ENCODE measurements at regions not wholly inside any gene's neighbourhood (a gene's known extent, or its start where the extent isn't known, plus 50 kb on each side); places are given as distances from the start of the nearest gene placed in this dataset.

DNA sequence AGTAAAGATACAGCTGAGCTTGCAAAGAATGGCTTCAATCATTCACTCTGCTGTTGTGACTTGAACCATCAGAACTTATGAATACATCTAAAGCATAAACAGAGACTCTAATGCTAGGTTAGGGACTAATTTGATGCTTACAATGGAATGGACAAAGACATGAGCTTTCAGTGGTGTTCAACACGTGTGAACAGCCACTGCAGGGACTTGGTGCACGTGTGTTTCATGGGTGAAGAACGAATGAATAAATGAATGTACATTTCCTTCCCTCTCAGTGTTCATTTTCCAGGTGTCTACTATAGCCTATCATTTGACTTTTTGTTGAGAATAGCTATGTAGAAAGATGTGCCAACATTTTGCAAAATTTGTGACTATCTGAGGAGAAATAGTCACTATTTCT lies 98.3 kb downstream of the VIP start:
- H3K9me3 Mint-ChIP-seq, result no peaks in the 10 kb centered on the region
- no peak overlapping the region for H3K4me3 Mint-ChIP-seq
- Histone ChIP-seq H3K4me2 (no peak overlapping the region), H4K20me1 (ENCODE audit: low read depth) (no peaks in the 10 kb centered on the region), H3K36me3 (no peaks in the 10 kb centered on the region), H3K79me2 (ENCODE audit: low read depth) (no peaks in the 10 kb centered on the region), H3K27me3 (no peaks in the 10 kb centered on the region), H3K27ac (no peak overlapping the region), H2AFZ (replicated peaks) (no peak overlapping the region), H3K4me3 (no peak overlapping the region), H3F3A (ENCODE audit: low read depth) (no peaks in the 10 kb centered on the region), H3K9ac (no peak overlapping the region), H3K4me1 (peaks cover 8% of the 10 kb centered on the region), H3K9me3 (ENCODE audit: low read depth) (no peaks in the 10 kb centered on the region)
- no peaks in the 10 kb centered on the region for H3K4me1 Mint-ChIP-seq
- no peak overlapping the region for H3K27ac Mint-ChIP-seq
- H3K36me3 Mint-ChIP-seq, result no peaks in the 10 kb centered on the region
- no peak for DNase-seq (ENCODE audit: low spot score)
- TF ChIP-seq EZH2phosphoT487 (IDR thresholded peaks at IDR 0.05), result no peak
- TF ChIP-seq EZH2 (IDR thresholded peaks at IDR 0.05), result no peak
- TF ChIP-seq CTCF (IDR thresholded peaks at IDR 0.05), result no peak
- H3K27me3 Mint-ChIP-seq (ENCODE audit: insufficient read depth, low read depth), result no peaks in the 10 kb centered on the region

- H3K27me3 Mint-ChIP-seq (ENCODE audit: insufficient read depth, low read depth), result no peaks in the 10 kb centered on the region
Measured at GRCh38 chr6:152854086-152854795, 103.6 kb downstream of the VIP start.

DNA sequence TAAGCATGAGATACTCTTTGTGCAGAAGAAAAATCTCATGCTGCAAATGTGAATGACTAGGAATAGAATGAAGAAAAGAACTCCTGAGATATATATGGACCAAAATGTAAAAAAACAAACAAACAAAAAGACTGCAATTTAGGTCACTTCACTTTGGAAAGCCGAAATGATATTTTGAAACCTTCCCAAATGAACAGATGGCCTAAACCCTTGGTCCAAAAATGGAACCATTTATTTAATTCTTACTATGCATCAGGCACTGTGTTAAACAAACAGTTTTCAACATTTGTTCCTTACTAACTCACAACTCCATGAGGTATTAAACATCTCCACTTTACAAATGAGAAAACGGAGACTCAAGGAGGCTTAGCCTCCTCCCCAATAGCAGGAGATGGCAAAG lies 107.5 kb downstream of the VIP start:
- Histone ChIP-seq H3K79me2 (ENCODE audit: low read depth) (no peaks in the 10 kb centered on the region), H3K4me2 (no peak overlapping the region), H3K27me3 (no peaks in the 10 kb centered on the region), H2AFZ (replicated peaks) (no peak overlapping the region), H3K36me3 (no peaks in the 10 kb centered on the region), H3K9ac (no peak overlapping the region), H3K4me3 (no peak overlapping the region), H3K27ac (no peak overlapping the region), H3F3A (ENCODE audit: low read depth) (no peaks in the 10 kb centered on the region), H4K20me1 (ENCODE audit: low read depth) (no peaks in the 10 kb centered on the region), H3K4me1 (peaks cover 3% of the 10 kb centered on the region), H3K9me3 (ENCODE audit: low read depth) (no peaks in the 10 kb centered on the region)
- H3K9me3 Mint-ChIP-seq, result no peaks in the 10 kb centered on the region
- H3K36me3 Mint-ChIP-seq, result no peaks in the 10 kb centered on the region
- no peaks in the 10 kb centered on the region for H3K27me3 Mint-ChIP-seq (ENCODE audit: insufficient read depth, low read depth)
- no peak overlapping the region for H3K4me3 Mint-ChIP-seq
- no peak overlapping the region for H3K27ac Mint-ChIP-seq
- DNase-seq (ENCODE audit: low spot score), result no peak
- TF ChIP-seq EZH2 (IDR thresholded peaks at IDR 0.05), result no peak
- no peak for TF ChIP-seq EZH2phosphoT487 (IDR thresholded peaks at IDR 0.05)
- no peak for TF ChIP-seq CTCF (IDR thresholded peaks at IDR 0.05)
- H3K4me1 Mint-ChIP-seq, result no peaks in the 10 kb centered on the region

More at GRCh38 chr6:152854086-152854795, 103.6 kb downstream of the VIP start:
- Histone ChIP-seq H3F3A (ENCODE audit: low read depth) (no peaks in the 10 kb centered on the region), H3K27me3 (no peaks in the 10 kb centered on the region), H4K20me1 (ENCODE audit: low read depth) (no peaks in the 10 kb centered on the region), H3K27ac (no peak overlapping the region), H3K79me2 (ENCODE audit: low read depth) (no peaks in the 10 kb centered on the region), H3K4me2 (no peak overlapping the region), H3K9ac (no peak overlapping the region), H3K36me3 (no peaks in the 10 kb centered on the region), H2AFZ (replicated peaks) (no peak overlapping the region), H3K4me3 (no peak overlapping the region), H3K9me3 (ENCODE audit: low read depth) (no peaks in the 10 kb centered on the region), H3K4me1 (peaks cover 8% of the 10 kb centered on the region)
- DNase-seq (ENCODE audit: low spot score), result no peak
- H3K4me3 Mint-ChIP-seq, result no peak overlapping the region
- H3K27ac Mint-ChIP-seq, result no peak overlapping the region
- no peaks in the 10 kb centered on the region for H3K9me3 Mint-ChIP-seq
- H3K36me3 Mint-ChIP-seq, result no peaks in the 10 kb centered on the region
- no peaks in the 10 kb centered on the region for H3K4me1 Mint-ChIP-seq
- no peak for TF ChIP-seq CTCF (IDR thresholded peaks at IDR 0.05)
